Omental fat pad (tissue), 3 donors: ENCODE measurements at regions not wholly inside any gene's neighbourhood (a gene's known extent, or its start where the extent isn't known, plus 50 kb on each side); places are given as distances from the start of the nearest gene placed in this dataset.

Experiments
- ATAC-seq: fragments of 150-250 bp; one replicate; pipeline ENCODE4 v1.9.1; 2016; ENCODE audit warnings: mild to moderate bottlenecking, moderate library complexity; ENCODE audit not compliant: low FRiP score
- DNase-seq: peaks from one replicate; pipeline ENCODE4 v3.0.0-alpha.2; 2019; ENCODE audit warnings: low spot score
- TF ChIP-seq, protein P1 (sequence below), 3 donors: fragments of 450-650 bp; IDR thresholded peaks; one replicate each; pipeline ENCODE4 v1.5.1; 2016 to 2017; ENCODE audit warnings: antibody characterized with exemption in 3 of 3, mild to moderate bottlenecking in 3 of 3, moderate library complexity in 2 of 3

DNA sequence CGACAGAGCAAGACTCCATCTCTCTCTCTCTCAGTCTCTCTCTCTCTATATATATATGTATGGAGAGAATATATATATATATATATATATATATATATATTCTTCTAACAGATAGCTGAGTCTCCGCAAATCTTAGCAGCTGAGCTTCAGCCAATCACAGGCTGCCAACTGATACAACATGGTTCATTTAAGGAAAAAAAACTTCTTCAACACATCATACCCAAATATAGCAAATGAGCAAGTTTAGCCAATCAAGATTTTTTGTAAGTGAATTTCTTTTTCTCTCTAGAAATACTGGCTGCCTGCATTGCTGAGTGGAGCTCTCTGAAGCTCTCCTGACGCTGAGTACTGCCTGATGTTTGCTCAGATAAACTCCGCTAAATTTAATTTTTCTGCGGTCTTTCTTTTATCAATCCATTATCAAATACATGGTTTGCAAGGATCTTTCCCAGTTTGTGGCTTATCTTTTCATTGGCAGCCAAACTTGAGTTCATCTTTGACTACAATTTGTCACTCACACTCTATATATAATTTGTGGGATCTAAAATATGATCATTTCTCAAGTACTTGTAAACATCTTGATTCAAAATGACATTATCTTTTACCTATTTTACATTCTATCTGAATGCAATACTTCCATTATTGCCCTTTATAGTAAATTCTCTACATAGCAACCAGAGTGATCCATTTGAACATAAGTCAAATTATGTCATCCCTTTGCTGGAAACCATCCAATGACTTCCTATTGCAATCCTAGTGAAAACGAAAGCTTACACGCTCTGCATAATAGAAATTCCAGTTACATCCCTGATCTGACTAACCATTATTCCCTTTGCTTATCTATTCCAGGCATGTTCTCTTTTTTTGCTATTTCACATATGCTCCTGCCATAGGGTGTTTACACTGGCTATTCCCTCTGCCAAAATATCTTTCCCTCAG is 2131.7 kb downstream of the MRPL39 start:
- DNase-seq (no peak), ATAC-seq (no peak)
- TF ChIP-seq, protein P1, sequence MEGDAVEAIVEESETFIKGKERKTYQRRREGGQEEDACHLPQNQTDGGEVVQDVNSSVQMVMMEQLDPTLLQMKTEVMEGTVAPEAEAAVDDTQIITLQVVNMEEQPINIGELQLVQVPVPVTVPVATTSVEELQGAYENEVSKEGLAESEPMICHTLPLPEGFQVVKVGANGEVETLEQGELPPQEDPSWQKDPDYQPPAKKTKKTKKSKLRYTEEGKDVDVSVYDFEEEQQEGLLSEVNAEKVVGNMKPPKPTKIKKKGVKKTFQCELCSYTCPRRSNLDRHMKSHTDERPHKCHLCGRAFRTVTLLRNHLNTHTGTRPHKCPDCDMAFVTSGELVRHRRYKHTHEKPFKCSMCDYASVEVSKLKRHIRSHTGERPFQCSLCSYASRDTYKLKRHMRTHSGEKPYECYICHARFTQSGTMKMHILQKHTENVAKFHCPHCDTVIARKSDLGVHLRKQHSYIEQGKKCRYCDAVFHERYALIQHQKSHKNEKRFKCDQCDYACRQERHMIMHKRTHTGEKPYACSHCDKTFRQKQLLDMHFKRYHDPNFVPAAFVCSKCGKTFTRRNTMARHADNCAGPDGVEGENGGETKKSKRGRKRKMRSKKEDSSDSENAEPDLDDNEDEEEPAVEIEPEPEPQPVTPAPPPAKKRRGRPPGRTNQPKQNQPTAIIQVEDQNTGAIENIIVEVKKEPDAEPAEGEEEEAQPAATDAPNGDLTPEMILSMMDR (IDR thresholded peaks at IDR 0.05): no peak

DNA sequence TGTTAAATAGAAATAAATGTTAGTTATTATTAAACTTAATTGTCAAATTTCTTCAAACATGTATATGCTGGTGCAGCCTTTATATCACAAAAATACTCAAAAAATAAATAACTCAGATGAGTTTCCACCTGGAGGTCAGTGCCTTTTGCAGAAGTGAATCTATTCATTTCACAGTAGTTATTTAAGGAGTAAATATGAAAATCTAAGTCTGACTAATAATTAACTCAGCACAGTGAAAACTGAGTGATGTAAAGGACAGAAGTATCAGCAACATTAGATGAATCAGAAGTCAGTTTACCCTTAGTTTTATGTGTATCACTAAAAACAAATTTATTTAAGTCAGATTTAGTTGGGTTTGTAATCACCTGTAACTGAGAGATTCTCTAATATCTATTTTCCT is 2135.4 kb downstream of the MRPL39 start:
- DNase-seq (no peak), ATAC-seq (no peak)
- TF ChIP-seq, protein P1 (IDR thresholded peaks at IDR 0.05): no peak

GRCh38 chr21:23463365-23463764 is 2143.9 kb downstream of the MRPL39 start:
- ATAC-seq (no peak), DNase-seq (no peak)
- TF ChIP-seq, protein P1 (IDR thresholded peaks at IDR 0.05): no peak

GRCh38 chr21:23455676-23456075 is 2151.6 kb downstream of the MRPL39 start:
- DNase-seq (no peak), ATAC-seq (no peak)
- TF ChIP-seq, protein P1 (IDR thresholded peaks at IDR 0.05): no peak

- DNase-seq (no peak), ATAC-seq (no peak)
- TF ChIP-seq, protein P1 (IDR thresholded peaks at IDR 0.05): no peak
Measured at GRCh38 chr21:23452384-23453083, 2154.7 kb downstream of the MRPL39 start.

- no peak for DNase-seq
Measured at GRCh38 chr21:23445307-23445706, 2162.0 kb downstream of the MRPL39 start.

More at GRCh38 chr21:23445307-23445706, 2162.0 kb downstream of the MRPL39 start:
- ATAC-seq: no peak
- TF ChIP-seq, protein P1 (IDR thresholded peaks at IDR 0.05): no peak
